HL-60 (cell line): ENCODE measurements at regions not wholly inside any gene's neighbourhood (a gene's known extent, or its start where the extent isn't known, plus 50 kb on each side); places are given as distances from the start of the nearest gene placed in this dataset.

Experiments
- GABPA ChIP-seq: IDR thresholded peaks from 2 replicates; pipeline ENCODE4 v1.6.1; 2012; ENCODE audit warnings: low read depth
- POLR2AphosphoS5 ChIP-seq: IDR thresholded peaks from 2 replicates; pipeline ENCODE4 v1.6.1; 2012; ENCODE audit warnings: low read depth
- REST ChIP-seq: IDR thresholded peaks from 2 replicates; pipeline ENCODE4 v1.6.1; 2012; ENCODE audit warnings: low read depth; ENCODE audit not compliant: insufficient replicate concordance
- TF ChIP-seq, protein P1 (sequence below): IDR thresholded peaks from one replicate; pipeline ENCODE4 v1.5.1; 2011; ENCODE audit warnings: low read length, control low read depth, inconsistent platforms; ENCODE audit not compliant: insufficient read depth

- TF ChIP-seq, protein P1, sequence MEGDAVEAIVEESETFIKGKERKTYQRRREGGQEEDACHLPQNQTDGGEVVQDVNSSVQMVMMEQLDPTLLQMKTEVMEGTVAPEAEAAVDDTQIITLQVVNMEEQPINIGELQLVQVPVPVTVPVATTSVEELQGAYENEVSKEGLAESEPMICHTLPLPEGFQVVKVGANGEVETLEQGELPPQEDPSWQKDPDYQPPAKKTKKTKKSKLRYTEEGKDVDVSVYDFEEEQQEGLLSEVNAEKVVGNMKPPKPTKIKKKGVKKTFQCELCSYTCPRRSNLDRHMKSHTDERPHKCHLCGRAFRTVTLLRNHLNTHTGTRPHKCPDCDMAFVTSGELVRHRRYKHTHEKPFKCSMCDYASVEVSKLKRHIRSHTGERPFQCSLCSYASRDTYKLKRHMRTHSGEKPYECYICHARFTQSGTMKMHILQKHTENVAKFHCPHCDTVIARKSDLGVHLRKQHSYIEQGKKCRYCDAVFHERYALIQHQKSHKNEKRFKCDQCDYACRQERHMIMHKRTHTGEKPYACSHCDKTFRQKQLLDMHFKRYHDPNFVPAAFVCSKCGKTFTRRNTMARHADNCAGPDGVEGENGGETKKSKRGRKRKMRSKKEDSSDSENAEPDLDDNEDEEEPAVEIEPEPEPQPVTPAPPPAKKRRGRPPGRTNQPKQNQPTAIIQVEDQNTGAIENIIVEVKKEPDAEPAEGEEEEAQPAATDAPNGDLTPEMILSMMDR, result no peak
- TF ChIP-seq POLR2AphosphoS5 (no peak), REST (no peak), GABPA (no peak)
These were observed 443.8 kb upstream of the CDH20 start for GRCh38 chr18:60889442-60889841.
